ENCODE measurements at regions not wholly inside any gene's neighbourhood (a gene's known extent, or its start where the extent isn't known, plus 50 kb on each side); places are given as distances from the start of the nearest gene placed in this dataset.
"Not testable (repeated sequence)": the region's sequence is repeated elsewhere in the genome, so short reads cannot be mapped to it uniquely, and the experiment has no call there.

DNA sequence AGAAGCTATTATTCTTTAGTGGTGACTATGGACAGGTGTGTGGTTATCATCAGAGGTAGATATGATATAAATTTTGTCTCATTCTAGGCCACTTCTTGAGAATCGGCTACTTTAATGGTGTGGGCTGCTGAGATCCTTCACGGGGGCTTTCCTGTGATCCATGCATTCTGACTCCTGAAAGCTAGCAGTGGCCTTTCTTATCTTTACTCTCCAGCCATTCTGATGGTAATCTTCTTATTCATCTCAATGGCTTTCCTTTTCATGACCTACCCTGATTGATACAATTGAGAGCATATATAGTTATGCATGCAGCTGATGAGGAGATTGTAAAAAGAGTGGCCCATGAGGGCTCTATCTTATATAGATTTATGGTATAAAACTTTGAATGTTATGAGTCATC lies 78.3 kb upstream of the ZPLD1 start:
- no peak for DNase-seq (ENCODE audit: low spot score)
- no peak for TF ChIP-seq CTCF (conservative IDR thresholded peaks at IDR 0.05; ENCODE audit: low read depth)
- H3K27ac ChIP-seq: no peak overlapping the region
- ChIA-PET CTCF (no interaction called here), POLR2A (ENCODE audit: low non-redundant PET) (no interaction called here)

DNA sequence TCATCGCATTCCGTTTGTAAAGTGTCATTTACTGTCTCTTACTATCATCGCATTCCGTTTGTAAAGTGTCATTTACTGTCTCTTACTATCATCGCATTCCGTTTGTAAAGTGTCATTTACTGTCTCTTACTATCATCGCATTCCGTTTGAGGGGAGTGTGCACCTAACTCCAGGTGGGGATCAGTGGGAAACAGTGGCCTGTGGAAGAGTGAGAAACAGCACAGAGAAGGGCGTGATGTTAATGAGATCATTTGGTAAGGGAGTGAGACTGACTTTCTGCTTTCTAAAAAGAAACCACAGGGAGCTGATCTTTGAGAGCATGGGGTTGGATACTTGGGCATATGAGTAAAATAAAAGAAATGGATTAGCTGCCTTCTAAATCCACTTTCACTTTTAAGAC lies 77.5 kb upstream of the ZPLD1 start:
- DNase-seq (ENCODE audit: low spot score); POLR2A ChIA-PET (ENCODE audit: low non-redundant PET); H3K27ac ChIP-seq: not testable (repeated sequence)
- CTCF ChIA-PET: interaction anchor here (0.6 kb wide), 1 partner anchor 13 kb away, joined by 3 read pairs; no protein-coding TSS in a partner anchor

- ChIA-PET POLR2A (ENCODE audit: low non-redundant PET) (no interaction called here), CTCF (interaction anchor here (0.6 kb wide), 1 partner anchor 200 kb away, joined by 6 read pairs; no protein-coding TSS in a partner anchor)
Measured at GRCh38 chr3:102360183-102360860, 74.5 kb upstream of the ZPLD1 start.

DNA sequence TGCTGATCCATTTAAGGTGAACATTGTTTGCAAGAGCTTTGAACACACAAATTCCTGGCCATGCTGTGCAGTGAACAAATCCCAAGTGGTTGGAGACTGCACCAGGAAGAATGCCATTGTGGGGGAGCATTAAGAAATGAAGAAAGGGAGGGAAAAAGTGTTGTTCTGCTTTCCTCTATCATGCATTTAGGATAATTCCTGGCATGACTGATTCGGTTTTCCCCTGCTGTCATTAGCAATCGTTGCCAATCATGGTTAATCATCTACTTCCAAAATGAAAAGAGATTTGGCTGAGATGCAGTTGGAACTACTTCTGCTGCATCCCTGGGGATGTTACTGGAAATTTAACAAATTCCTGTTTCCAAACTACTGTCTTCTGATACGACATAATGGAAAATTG lies 73.7 kb upstream of the ZPLD1 start:
- CTCF ChIA-PET: no interaction called here
- TF ChIP-seq CTCF (conservative IDR thresholded peaks at IDR 0.05; ENCODE audit: low read depth): no peak

More at GRCh38 chr3:102360183-102360860, 74.5 kb upstream of the ZPLD1 start:
- H3K27ac ChIP-seq: no peak overlapping the region
- no peak for DNase-seq (ENCODE audit: low spot score)
- TF ChIP-seq CTCF (conservative IDR thresholded peaks at IDR 0.05; ENCODE audit: low read depth): no peak

DNA sequence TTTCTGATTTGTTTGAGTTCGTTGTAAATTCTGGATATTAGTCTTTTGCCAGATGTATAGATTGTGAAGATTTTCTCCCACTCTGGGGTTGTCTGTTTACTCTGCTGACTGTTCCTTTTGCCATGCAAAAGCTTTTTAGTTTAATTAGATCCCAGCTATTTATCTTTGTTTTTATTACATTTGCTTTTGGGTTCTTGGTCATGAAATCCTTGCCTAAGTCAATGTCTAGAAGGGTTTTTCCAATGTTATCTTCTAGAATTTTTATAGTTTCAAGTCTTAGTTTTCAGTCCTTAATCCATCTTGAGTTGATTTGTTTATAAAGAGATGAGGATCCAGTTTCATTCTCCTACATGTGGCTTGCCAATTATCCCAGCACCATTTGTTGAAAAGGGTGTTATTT lies 68.7 kb upstream of the ZPLD1 start:
- POLR2A ChIA-PET (ENCODE audit: low non-redundant PET); H3K27ac ChIP-seq; DNase-seq (ENCODE audit: low spot score): not testable (repeated sequence)
- CTCF ChIA-PET: interaction anchor here (0.7 kb wide), 1 partner anchor 94 kb away, joined by 3 read pairs; no protein-coding TSS in a partner anchor

More for the DNA sequence above, 73.7 kb upstream of the ZPLD1 start:
- no peak overlapping the region for H3K27ac ChIP-seq
- POLR2A ChIA-PET (ENCODE audit: low non-redundant PET): no interaction called here
- DNase-seq (ENCODE audit: low spot score): no peak

GRCh38 chr3:102374863-102375634 lies 59.8 kb upstream of the ZPLD1 start:
- no peak for TF ChIP-seq CTCF (conservative IDR thresholded peaks at IDR 0.05; ENCODE audit: low read depth)
- H3K27ac ChIP-seq: no peak overlapping the region
- ChIA-PET CTCF (interaction anchor here (0.7 kb wide), 1 partner anchor 146 kb away, joined by 3 read pairs; no protein-coding TSS in a partner anchor), POLR2A (ENCODE audit: low non-redundant PET) (no interaction called here)
- DNase-seq (ENCODE audit: low spot score): no peak

DNA sequence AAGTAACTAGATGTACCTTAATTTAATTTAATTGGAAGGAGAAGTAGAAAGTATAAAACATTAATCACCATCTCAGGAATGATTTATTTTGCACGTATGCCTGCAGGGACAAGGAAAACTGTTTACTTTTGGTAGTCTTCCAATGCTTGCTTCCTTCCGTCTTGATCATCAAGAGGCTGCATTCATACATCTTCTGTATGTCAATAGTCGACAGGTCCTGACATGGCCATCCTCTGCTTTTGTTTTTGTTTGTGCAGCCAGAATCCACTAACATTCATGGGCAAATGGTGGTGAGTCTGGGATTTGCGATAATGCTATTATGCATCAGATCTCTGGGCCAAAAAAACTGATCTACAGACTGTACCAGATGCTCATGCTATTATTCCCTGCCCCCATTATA lies 56.6 kb upstream of the ZPLD1 start:
- POLR2A ChIA-PET (ENCODE audit: low non-redundant PET): no interaction called here
- TF ChIP-seq CTCF (conservative IDR thresholded peaks at IDR 0.05; ENCODE audit: low read depth): no peak
- H3K27ac ChIP-seq: no peak overlapping the region
- CTCF ChIA-PET: interaction anchor here (0.6 kb wide), 1 partner anchor 545 kb away, joined by 3 read pairs; no protein-coding TSS in a partner anchor
- peak; percentile 46 for DNase-seq (ENCODE audit: low spot score)

GRCh38 chr3:102382201-102382600 lies 52.6 kb upstream of the ZPLD1 start:
- H3K27ac ChIP-seq; POLR2A ChIA-PET (ENCODE audit: low non-redundant PET); CTCF ChIA-PET; DNase-seq (ENCODE audit: low spot score): not testable (repeated sequence)
